ENCODE measurements at regions not wholly inside any gene's neighbourhood (a gene's known extent, or its start where the extent isn't known, plus 50 kb on each side); places are given as distances from the start of the nearest gene placed in this dataset.

DNA sequence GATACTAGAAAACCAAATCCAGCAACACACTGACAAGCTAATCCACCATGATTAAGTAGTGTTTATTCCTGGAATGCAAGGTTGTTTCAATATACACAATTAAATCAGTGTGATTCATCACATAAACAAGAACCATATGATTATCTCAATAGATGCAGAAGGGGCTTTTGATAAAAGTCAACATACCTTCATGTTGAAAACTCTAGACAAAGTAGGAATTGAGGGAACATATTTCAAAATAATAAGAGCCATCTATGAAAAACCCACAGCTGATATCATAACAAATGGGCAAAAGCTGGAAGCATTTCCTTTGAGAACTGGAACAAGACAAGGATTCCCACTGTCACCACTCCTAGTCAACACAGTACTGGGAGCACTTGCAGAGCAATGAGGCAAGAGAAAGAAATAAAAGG is 213.6 kb upstream of the CSNK1A1L start:
- TF ChIP-seq CEBPB (IDR thresholded peaks at IDR 0.05), result no peak
- no peak for TF ChIP-seq RAD21 (IDR thresholded peaks at IDR 0.05; ENCODE audit: low read depth)

DNA sequence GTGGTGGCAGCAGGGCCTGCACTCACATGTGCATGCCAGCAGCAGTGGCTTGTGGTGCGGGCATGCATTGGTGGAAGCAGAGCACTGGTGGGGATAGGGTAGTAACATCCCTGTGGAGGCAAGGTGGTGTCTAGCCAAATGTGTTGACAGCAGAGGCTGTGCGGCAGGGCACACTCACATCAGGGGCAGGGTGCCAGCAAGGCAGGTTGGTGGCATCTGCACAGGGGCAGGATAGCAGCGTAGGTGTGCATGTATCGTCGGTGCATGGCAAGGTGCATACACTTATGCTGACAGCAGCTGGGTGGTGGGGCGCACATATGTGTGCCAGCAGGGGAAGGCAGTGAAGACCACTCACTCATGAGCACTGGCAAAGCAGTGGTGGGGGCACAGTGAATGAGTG is 211.5 kb upstream of the CSNK1A1L start:
- TF ChIP-seq, protein P1, sequence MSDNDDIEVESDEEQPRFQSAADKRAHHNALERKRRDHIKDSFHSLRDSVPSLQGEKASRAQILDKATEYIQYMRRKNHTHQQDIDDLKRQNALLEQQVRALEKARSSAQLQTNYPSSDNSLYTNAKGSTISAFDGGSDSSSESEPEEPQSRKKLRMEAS (IDR thresholded peaks at IDR 0.05), result no peak

DNA sequence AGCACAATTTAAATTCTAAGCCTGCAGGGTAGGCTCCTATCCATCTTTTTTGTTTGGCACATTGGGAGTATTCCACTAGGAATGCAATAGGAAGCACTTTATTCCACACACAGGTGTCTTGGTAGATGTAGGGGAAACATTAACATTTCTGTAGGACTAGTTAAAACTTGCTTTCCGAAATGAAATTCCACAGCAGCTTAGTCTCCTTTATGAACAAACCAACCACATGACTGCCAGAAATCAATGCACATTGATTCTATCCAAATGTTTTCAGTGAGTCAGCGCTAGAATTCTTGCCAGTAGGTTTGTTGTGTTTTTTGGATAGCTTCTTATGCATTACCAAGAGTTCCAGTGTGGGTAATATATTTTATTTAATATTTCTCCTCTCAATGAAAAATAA is 207.9 kb upstream of the CSNK1A1L start:
- no peak for TF ChIP-seq YY1 (IDR thresholded peaks at IDR 0.05; ENCODE audit: low read depth)

DNA sequence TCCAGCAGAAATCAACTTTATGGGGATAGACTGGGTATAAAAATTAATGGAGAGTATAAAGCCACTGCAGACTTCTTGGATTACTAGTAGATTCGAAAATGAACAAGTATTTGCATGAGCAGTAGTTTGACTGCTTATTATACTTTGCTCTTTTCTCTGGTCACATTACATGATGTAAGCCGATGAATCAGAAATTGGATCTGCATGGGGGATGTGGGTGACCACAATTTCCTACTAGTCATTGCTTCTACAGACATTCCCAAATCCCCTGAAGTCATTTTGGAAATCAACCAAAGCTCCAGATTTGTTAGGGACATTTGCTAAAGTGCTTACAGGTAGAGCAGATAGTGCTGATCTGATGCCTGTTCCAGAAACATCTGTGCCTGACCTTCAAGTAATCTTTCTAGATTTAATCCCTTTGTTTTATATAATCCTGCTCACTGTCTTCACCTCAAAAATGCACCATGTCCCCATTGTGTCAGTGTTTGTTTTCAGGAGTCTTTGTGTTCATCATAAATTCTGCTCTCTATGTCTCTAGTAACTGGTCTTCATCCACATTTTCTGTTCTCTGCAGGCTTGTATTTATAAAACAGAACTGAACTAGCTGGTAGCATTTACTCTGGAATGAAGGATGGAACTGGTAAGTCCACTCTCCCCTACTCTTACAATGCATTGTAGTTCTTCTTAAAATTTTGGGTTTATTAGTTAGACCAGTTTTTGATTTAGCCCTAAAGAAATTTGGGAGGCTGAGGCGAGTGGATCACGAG is 201.5 kb upstream of the CSNK1A1L start:
- TF ChIP-seq, protein P1 (IDR thresholded peaks at IDR 0.05), result no peak
- TF ChIP-seq, protein P2, sequence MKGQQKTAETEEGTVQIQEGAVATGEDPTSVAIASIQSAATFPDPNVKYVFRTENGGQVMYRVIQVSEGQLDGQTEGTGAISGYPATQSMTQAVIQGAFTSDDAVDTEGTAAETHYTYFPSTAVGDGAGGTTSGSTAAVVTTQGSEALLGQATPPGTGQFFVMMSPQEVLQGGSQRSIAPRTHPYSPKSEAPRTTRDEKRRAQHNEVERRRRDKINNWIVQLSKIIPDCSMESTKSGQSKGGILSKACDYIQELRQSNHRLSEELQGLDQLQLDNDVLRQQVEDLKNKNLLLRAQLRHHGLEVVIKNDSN (IDR thresholded peaks at IDR 0.05), result no peak
- no peak for TF ChIP-seq CREB1 (IDR thresholded peaks at IDR 0.05; ENCODE audit: low read depth)
- no peak for TF ChIP-seq FOXM1 (IDR thresholded peaks at IDR 0.05; ENCODE audit: borderline replicate concordance, low read depth)
- TF ChIP-seq TAF1 (IDR thresholded peaks at IDR 0.05; ENCODE audit: low read depth), result no peak
- no peak for TF ChIP-seq EGR1 (IDR thresholded peaks at IDR 0.05)
- no peak for TF ChIP-seq NFIC (IDR thresholded peaks at IDR 0.05)
- TF ChIP-seq EP300 (IDR thresholded peaks at IDR 0.05; ENCODE audit: borderline replicate concordance), result no peak
- TF ChIP-seq TCF12 (IDR thresholded peaks at IDR 0.05; ENCODE audit: low read depth), result no peak
- no peak for TF ChIP-seq RAD21 (IDR thresholded peaks at IDR 0.05; ENCODE audit: low read depth)
- TF ChIP-seq ZBTB7A (IDR thresholded peaks at IDR 0.05; ENCODE audit: low read depth), result no peak
- TF ChIP-seq, protein P3, sequence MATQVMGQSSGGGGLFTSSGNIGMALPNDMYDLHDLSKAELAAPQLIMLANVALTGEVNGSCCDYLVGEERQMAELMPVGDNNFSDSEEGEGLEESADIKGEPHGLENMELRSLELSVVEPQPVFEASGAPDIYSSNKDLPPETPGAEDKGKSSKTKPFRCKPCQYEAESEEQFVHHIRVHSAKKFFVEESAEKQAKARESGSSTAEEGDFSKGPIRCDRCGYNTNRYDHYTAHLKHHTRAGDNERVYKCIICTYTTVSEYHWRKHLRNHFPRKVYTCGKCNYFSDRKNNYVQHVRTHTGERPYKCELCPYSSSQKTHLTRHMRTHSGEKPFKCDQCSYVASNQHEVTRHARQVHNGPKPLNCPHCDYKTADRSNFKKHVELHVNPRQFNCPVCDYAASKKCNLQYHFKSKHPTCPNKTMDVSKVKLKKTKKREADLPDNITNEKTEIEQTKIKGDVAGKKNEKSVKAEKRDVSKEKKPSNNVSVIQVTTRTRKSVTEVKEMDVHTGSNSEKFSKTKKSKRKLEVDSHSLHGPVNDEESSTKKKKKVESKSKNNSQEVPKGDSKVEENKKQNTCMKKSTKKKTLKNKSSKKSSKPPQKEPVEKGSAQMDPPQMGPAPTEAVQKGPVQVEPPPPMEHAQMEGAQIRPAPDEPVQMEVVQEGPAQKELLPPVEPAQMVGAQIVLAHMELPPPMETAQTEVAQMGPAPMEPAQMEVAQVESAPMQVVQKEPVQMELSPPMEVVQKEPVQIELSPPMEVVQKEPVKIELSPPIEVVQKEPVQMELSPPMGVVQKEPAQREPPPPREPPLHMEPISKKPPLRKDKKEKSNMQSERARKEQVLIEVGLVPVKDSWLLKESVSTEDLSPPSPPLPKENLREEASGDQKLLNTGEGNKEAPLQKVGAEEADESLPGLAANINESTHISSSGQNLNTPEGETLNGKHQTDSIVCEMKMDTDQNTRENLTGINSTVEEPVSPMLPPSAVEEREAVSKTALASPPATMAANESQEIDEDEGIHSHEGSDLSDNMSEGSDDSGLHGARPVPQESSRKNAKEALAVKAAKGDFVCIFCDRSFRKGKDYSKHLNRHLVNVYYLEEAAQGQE (IDR thresholded peaks at IDR 0.05; ENCODE audit: low read depth), result no peak
- TF ChIP-seq CEBPB (IDR thresholded peaks at IDR 0.05), result no peak
- no peak for TF ChIP-seq TEAD4 (IDR thresholded peaks at IDR 0.05)

DNA sequence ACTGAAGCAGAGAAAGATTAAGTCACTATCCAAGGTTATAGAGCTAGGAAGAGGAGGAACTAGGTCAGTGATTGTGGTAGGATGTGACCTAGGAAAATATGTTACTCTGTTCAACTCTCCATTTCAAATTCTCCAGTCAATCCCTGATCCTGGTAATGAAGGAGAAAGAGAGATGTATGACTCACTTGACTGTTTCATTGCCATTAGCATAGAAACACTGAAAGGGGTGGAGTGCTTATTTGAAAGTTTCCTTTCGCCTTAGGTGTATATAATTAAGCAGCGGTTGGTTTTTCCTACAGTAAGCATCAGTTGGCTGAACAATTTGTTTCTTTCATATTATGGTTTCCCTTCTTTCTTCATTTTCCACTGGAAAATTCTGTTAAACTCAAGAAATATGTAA is 198.1 kb upstream of the CSNK1A1L start:
- TF ChIP-seq EGR1 (IDR thresholded peaks at IDR 0.05), result no peak
- TF ChIP-seq TEAD4 (IDR thresholded peaks at IDR 0.05), result no peak
- TF ChIP-seq, protein P3 (IDR thresholded peaks at IDR 0.05; ENCODE audit: low read depth), result no peak
- no peak for TF ChIP-seq TAF1 (IDR thresholded peaks at IDR 0.05; ENCODE audit: low read depth)
- no peak for TF ChIP-seq TCF12 (IDR thresholded peaks at IDR 0.05; ENCODE audit: low read depth)
- TF ChIP-seq ZBTB7A (IDR thresholded peaks at IDR 0.05; ENCODE audit: low read depth), result no peak

DNA sequence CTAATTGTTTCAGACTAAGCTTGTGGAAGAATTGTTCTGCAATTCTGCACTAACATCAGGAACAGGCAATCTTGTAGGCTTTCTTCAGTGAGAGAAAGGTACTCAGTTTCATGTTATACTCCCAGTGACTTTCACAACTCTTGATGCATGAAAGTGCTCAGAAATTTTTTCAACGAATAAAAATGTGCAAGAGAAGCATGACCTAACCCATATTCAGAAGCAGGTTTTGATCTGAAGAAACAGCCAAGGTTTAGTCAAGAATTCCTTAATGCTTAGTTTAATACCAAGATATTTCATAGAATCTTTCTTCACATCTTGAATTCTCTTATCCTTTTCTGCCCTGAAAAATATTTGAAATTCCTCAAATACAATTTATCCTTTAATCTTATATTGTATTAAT is 197.2 kb upstream of the CSNK1A1L start:
- TF ChIP-seq, protein P3 (IDR thresholded peaks at IDR 0.05; ENCODE audit: low read depth), result no peak
- TF ChIP-seq, protein P2 (IDR thresholded peaks at IDR 0.05), result no peak
- TF ChIP-seq CREB1 (IDR thresholded peaks at IDR 0.05; ENCODE audit: low read depth) (no peak), ZBTB7A (IDR thresholded peaks at IDR 0.05; ENCODE audit: low read depth) (no peak), TAF1 (IDR thresholded peaks at IDR 0.05; ENCODE audit: low read depth) (no peak), CEBPB (IDR thresholded peaks at IDR 0.05) (no peak), YY1 (IDR thresholded peaks at IDR 0.05; ENCODE audit: low read depth) (no peak), FOXM1 (IDR thresholded peaks at IDR 0.05; ENCODE audit: borderline replicate concordance, low read depth) (no peak), EP300 (IDR thresholded peaks at IDR 0.05; ENCODE audit: borderline replicate concordance) (no peak), RAD21 (IDR thresholded peaks at IDR 0.05; ENCODE audit: low read depth) (no peak), TCF12 (IDR thresholded peaks at IDR 0.05; ENCODE audit: low read depth) (no peak), NFIC (IDR thresholded peaks at IDR 0.05) (no peak), EGR1 (IDR thresholded peaks at IDR 0.05) (no peak), TEAD4 (IDR thresholded peaks at IDR 0.05) (no peak)
- TF ChIP-seq, protein P1 (IDR thresholded peaks at IDR 0.05), result no peak

All from Ishikawa (cell line).